A673 (cell line): ENCODE measurements at regions not wholly inside any gene's neighbourhood (a gene's known extent, or its start where the extent isn't known, plus 50 kb on each side); places are given as distances from the start of the nearest gene placed in this dataset.
"Not testable (repeated sequence)": the region's sequence is repeated elsewhere in the genome, so short reads cannot be mapped to it uniquely, and the experiment has no call there.

Experiments
- CTCF ChIP-seq: fragments of 300-800, 200-600 bp; sonication (generic); conservative IDR thresholded peaks from 2 replicates; pipeline ENCODE4 v1.5.1; 2017; ENCODE audit warnings: low read depth, mild to moderate bottlenecking, antibody characterized with exemption, low read length, moderate library complexity, mixed read lengths
- EZH2 ChIP-seq: fragments of 200-600 bp; sonication (generic); IDR thresholded peaks from 2 replicates; pipeline ENCODE4 v1.6.1; 2017; ENCODE audit warnings: borderline replicate concordance, low read depth, mild to moderate bottlenecking, mixed read lengths, antibody characterized with exemption, low read length; ENCODE audit not compliant: poor library complexity, severe bottlenecking

- TF ChIP-seq CTCF, EZH2: not testable (repeated sequence)
These were observed 388.1 kb downstream of the GOLGA6L6 start for GRCh38 chr15:20153528-20153927.
